RCC 7860 (cell line): ENCODE measurements at regions not wholly inside any gene's neighbourhood (a gene's known extent, or its start where the extent isn't known, plus 50 kb on each side); places are given as distances from the start of the nearest gene placed in this dataset.

Experiments used
- DNase-seq: peaks from one replicate; pipeline ENCODE4 v3.0.0-alpha.2; 2015; ENCODE audit warnings: low spot score
- FAIRE-seq: peaks from 2 replicates; lab custom pipeline; 2012; peaks lifted over from hg19 to GRCh38; lab: Jason Lieb, UNC

GRCh38 chr3:163879172-163879571 lies 1199.1 kb downstream of the SI start:
- no peak for DNase-seq
- no peak for FAIRE-seq

GRCh38 chr3:163878396-163878795 lies 1199.9 kb downstream of the SI start:
- FAIRE-seq = no peak

GRCh38 chr3:163877805-163878204 lies 1200.5 kb downstream of the SI start:
- no peak for DNase-seq
- no peak for FAIRE-seq

More at GRCh38 chr3:163878396-163878795, 1199.9 kb downstream of the SI start:
- DNase-seq = no peak

GRCh38 chr3:163863146-163863545 lies 1215.2 kb downstream of the SI start:
- FAIRE-seq (no peak), DNase-seq (no peak)

GRCh38 chr3:163852233-163852632 lies 1226.1 kb downstream of the SI start:
- FAIRE-seq (no peak), DNase-seq (no peak)

- no peak for DNase-seq
- FAIRE-seq = no peak
Measured at GRCh38 chr3:163838769-163839168, 1239.5 kb downstream of the SI start.

GRCh38 chr3:163832547-163832946 lies 1245.7 kb downstream of the SI start:
- FAIRE-seq = no peak

GRCh38 chr3:163821841-163822240 lies 1256.5 kb downstream of the SI start:
- DNase-seq (no peak), FAIRE-seq (no peak)

More at GRCh38 chr3:163832547-163832946, 1245.7 kb downstream of the SI start:
- DNase-seq = no peak

- FAIRE-seq = no peak
- no peak for DNase-seq
Measured at GRCh38 chr3:163817015-163817414, 1261.3 kb downstream of the SI start.

- DNase-seq (no peak), FAIRE-seq (no peak)
Measured at GRCh38 chr3:163813935-163814334, 1264.4 kb downstream of the SI start.

- no peak for FAIRE-seq
- no peak for DNase-seq
Measured at GRCh38 chr3:163812006-163812405, 1266.3 kb downstream of the SI start.

GRCh38 chr3:163809540-163809993 lies 1268.7 kb downstream of the SI start:
- no peak for FAIRE-seq
- DNase-seq = no peak

- DNase-seq = no peak
- FAIRE-seq = no peak
Measured at GRCh38 chr3:163786416-163786815, 1291.9 kb downstream of the SI start.

- DNase-seq = no peak
- FAIRE-seq = no peak
Measured at GRCh38 chr3:163785693-163786092, 1292.6 kb downstream of the SI start.

- DNase-seq (no peak), FAIRE-seq (no peak)
Measured at GRCh38 chr3:163779396-163780344, 1298.6 kb downstream of the SI start.

GRCh38 chr3:163776743-163777142 lies 1301.6 kb downstream of the SI start:
- FAIRE-seq (no peak), DNase-seq (no peak)

- DNase-seq (peak; percentile 30), FAIRE-seq (no peak)
Measured at GRCh38 chr3:163773136-163773535, 1305.2 kb downstream of the SI start.

GRCh38 chr3:163768048-163768447 lies 1310.2 kb downstream of the SI start:
- no peak for FAIRE-seq

GRCh38 chr3:163766112-163766511 lies 1312.2 kb downstream of the SI start:
- FAIRE-seq = no peak
- no peak for DNase-seq

More at GRCh38 chr3:163768048-163768447, 1310.2 kb downstream of the SI start:
- DNase-seq = no peak

GRCh38 chr3:163753033-163753432 lies 1325.3 kb downstream of the SI start:
- DNase-seq = no peak
- no peak for FAIRE-seq

- no peak for FAIRE-seq
- no peak for DNase-seq
Measured at GRCh38 chr3:163745204-163745603, 1333.1 kb downstream of the SI start.

- FAIRE-seq (no peak), DNase-seq (no peak)
Measured at GRCh38 chr3:163735394-163735793, 1342.9 kb downstream of the SI start.
